GM18499 (cell line): ENCODE measurements at regions not wholly inside any gene's neighbourhood (a gene's known extent, or its start where the extent isn't known, plus 50 kb on each side); places are given as distances from the start of the nearest gene placed in this dataset.

Experiments
- ATAC-seq: cut with Tn5 transposase; IDR thresholded peaks from one replicate; pipeline ENCODE4 v1.9.1; 2021; ENCODE audit warnings: moderate number of reproducible peaks; ENCODE audit not compliant: insufficient read depth, unreplicated experiment

DNA sequence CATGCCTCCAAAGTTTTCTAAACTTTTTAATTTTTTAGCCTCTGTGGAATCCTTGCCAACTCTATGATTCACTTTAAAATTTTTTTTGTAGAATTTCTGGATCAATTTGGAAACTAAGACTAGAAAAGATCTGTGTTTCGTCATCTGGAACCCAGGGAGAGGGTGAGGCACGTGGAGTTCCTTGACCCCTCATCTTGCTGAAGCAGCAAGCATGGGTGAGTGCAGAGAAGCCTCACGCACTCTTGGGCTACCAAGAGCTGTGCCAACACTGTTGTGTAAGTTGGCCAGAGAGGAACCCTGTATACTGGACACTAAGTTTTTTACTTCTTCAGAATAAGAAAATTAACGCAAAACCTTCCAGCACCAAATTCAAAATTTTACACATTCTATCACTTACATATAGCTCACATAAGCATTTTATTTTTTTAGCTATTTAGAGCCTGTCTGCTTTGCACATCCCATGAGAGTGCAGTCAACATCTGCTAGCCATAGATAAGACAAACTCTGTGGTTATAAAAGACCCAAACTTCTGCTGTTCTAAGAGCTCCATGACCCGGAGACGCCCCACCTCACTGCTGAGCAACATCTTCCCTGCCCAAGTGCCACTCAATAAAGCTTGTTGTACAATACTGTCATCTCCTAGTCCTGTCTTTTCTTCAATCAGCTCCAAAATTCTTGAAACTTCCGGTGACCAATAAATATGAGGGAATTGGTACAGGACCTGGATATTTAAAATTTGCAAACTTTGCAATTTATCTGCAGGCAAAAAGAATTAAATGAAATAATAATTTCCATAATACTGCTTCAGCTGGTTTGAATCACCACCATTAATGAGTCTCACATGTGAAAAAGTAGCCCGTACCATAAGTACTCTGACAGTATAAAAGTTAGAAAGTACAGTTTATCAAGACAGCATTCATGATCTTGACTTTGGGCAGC, 69.7 kb upstream of the ADCY2 start:
- ATAC-seq, result no peak

GRCh38 chr5:7329141-7329540, 66.8 kb upstream of the ADCY2 start:
- no peak for ATAC-seq

DNA sequence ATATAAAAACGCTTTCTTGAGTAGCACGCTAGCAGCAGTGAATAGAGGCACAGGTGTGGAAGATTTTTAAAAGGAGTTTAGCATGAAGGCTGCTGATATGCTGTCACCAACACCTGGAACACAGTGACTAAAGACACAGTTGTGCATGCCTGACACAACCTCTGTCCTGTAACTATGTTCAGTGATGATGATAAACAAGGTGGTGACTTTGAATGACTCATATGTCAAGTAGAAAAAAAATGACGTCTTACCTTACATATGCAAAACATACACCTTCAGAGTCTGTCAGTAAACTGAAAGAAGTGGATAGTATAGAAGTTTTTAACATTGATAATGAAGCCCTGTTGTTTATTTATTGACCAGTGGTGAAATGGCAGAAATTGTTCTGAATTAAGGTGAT, 66.2 kb upstream of the ADCY2 start:
- ATAC-seq, result no peak

GRCh38 chr5:7330256-7330655, 65.7 kb upstream of the ADCY2 start:
- ATAC-seq, result no peak

DNA sequence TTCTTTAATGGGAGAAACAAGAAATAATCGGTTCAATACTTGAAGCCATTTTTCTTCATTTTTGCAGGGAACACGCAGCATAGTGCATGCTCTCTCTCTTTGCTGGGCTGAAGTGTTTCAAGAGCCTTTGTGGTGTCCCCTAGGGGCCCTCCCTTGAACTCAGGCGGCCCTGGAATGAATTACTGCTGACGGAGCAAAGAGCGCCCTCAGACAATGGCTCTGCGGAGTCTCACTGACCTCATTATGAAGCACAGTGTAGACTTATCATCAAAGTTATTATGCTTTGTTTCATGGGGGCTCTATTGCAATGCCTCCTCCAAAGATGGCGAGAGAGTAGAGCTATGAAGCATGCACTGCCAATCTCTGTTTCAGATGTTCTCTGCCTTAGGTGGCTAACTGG, 64.8 kb upstream of the ADCY2 start:
- no peak for ATAC-seq
